ES-I3 (cell line): ENCODE measurements at regions not wholly inside any gene's neighbourhood (a gene's known extent, or its start where the extent isn't known, plus 50 kb on each side); places are given as distances from the start of the nearest gene placed in this dataset.

Experiments
- H3K36me3 ChIP-seq: 2 replicates; pipeline ENCODE4 v1.6.1; 2013; ENCODE audit warnings: mild to moderate bottlenecking, low read length, control low read depth, moderate library complexity; ENCODE audit not compliant: insufficient read depth
- H3K4me1 ChIP-seq: 2 replicates; pipeline ENCODE4 v1.6.1; 2013; ENCODE audit warnings: mild to moderate bottlenecking, control low read depth, low read length; ENCODE audit not compliant: insufficient read depth
- H3K9ac ChIP-seq: 2 replicates; pipeline ENCODE4 v1.6.1; 2013; ENCODE audit warnings: low read depth, mild to moderate bottlenecking, low read length, moderate library complexity
- H3K9me3 ChIP-seq: 2 replicates; pipeline ENCODE4 v1.6.1; 2013; ENCODE audit warnings: mild to moderate bottlenecking, low read length, moderate library complexity; ENCODE audit not compliant: control insufficient read depth, insufficient read depth

GRCh38 chr14:99001241-99001640 is 270.8 kb downstream of the BCL11B start:
- H3K4me1 ChIP-seq, result no peaks in the 10 kb centered on the region
- H3K9me3 ChIP-seq, result no peaks in the 10 kb centered on the region
- H3K9ac ChIP-seq, result no peak overlapping the region
- H3K36me3 ChIP-seq, result no peaks in the 10 kb centered on the region

GRCh38 chr14:99003646-99004045 is 268.4 kb downstream of the BCL11B start:
- Histone ChIP-seq H3K9me3 (no peaks in the 10 kb centered on the region), H3K36me3 (no peaks in the 10 kb centered on the region), H3K4me1 (no peaks in the 10 kb centered on the region), H3K9ac (no peak overlapping the region)

GRCh38 chr14:99004112-99004511 is 267.9 kb downstream of the BCL11B start:
- Histone ChIP-seq H3K36me3 (no peaks in the 10 kb centered on the region), H3K4me1 (no peaks in the 10 kb centered on the region), H3K9ac (no peak overlapping the region), H3K9me3 (no peaks in the 10 kb centered on the region)

- H3K9me3 ChIP-seq, result no peaks in the 10 kb centered on the region
- no peaks in the 10 kb centered on the region for H3K36me3 ChIP-seq
- no peak overlapping the region for H3K9ac ChIP-seq
- H3K4me1 ChIP-seq, result no peaks in the 10 kb centered on the region
These were observed 265.7 kb downstream of the BCL11B start for GRCh38 chr14:99006276-99006675.

GRCh38 chr14:99007795-99008194 is 264.2 kb downstream of the BCL11B start:
- Histone ChIP-seq H3K9me3 (no peaks in the 10 kb centered on the region), H3K36me3 (no peaks in the 10 kb centered on the region), H3K4me1 (no peaks in the 10 kb centered on the region), H3K9ac (no peak overlapping the region)

GRCh38 chr14:99009871-99010270 is 262.1 kb downstream of the BCL11B start:
- Histone ChIP-seq H3K9ac (no peak overlapping the region), H3K4me1 (no peaks in the 10 kb centered on the region), H3K36me3 (no peaks in the 10 kb centered on the region), H3K9me3 (no peaks in the 10 kb centered on the region)

- no peaks in the 10 kb centered on the region for H3K36me3 ChIP-seq
- H3K9ac ChIP-seq, result no peak overlapping the region
- no peaks in the 10 kb centered on the region for H3K4me1 ChIP-seq
- H3K9me3 ChIP-seq, result no peaks in the 10 kb centered on the region
These were observed 260.6 kb downstream of the BCL11B start for GRCh38 chr14:99011385-99011784.

- no peaks in the 10 kb centered on the region for H3K4me1 ChIP-seq
- no peaks in the 10 kb centered on the region for H3K9me3 ChIP-seq
- H3K36me3 ChIP-seq, result no peaks in the 10 kb centered on the region
- H3K9ac ChIP-seq, result no peak overlapping the region
These were observed 259.3 kb downstream of the BCL11B start for GRCh38 chr14:99012703-99013102.

GRCh38 chr14:99015833-99016232 is 256.2 kb downstream of the BCL11B start:
- no peaks in the 10 kb centered on the region for H3K4me1 ChIP-seq
- H3K36me3 ChIP-seq, result no peaks in the 10 kb centered on the region
- H3K9me3 ChIP-seq, result no peaks in the 10 kb centered on the region
- H3K9ac ChIP-seq, result no peak overlapping the region

GRCh38 chr14:99023371-99023770 is 248.6 kb downstream of the BCL11B start:
- Histone ChIP-seq H3K9ac (no peak overlapping the region), H3K36me3 (no peaks in the 10 kb centered on the region; the same call in 1 of the 2 replicates), H3K4me1 (no peaks in the 10 kb centered on the region), H3K9me3 (no peaks in the 10 kb centered on the region; the same call in 1 of the 2 replicates)

- H3K9me3 ChIP-seq, result no peaks in the 10 kb centered on the region; the same call in 1 of the 2 replicates
- no peaks in the 10 kb centered on the region; the same call in 1 of the 2 replicates for H3K36me3 ChIP-seq
- no peaks in the 10 kb centered on the region for H3K4me1 ChIP-seq
- H3K9ac ChIP-seq, result no peak overlapping the region
These were observed 247.1 kb downstream of the BCL11B start for GRCh38 chr14:99024926-99025325.

- no peaks in the 10 kb centered on the region; the same call in 1 of the 2 replicates for H3K36me3 ChIP-seq
- H3K4me1 ChIP-seq, result no peaks in the 10 kb centered on the region
- no peak overlapping the region for H3K9ac ChIP-seq
- no peaks in the 10 kb centered on the region; the same call in 1 of the 2 replicates for H3K9me3 ChIP-seq
These were observed 246.6 kb downstream of the BCL11B start for GRCh38 chr14:99025418-99025817.

GRCh38 chr14:99026471-99026870 is 245.5 kb downstream of the BCL11B start:
- Histone ChIP-seq H3K9ac (no peak overlapping the region), H3K4me1 (no peaks in the 10 kb centered on the region), H3K36me3 (no peaks in the 10 kb centered on the region; the same call in 1 of the 2 replicates), H3K9me3 (no peaks in the 10 kb centered on the region; the same call in 1 of the 2 replicates)

GRCh38 chr14:99028041-99028440 is 244.0 kb downstream of the BCL11B start:
- Histone ChIP-seq H3K9me3 (no peaks in the 10 kb centered on the region; the same call in 1 of the 2 replicates), H3K9ac (no peak overlapping the region), H3K4me1 (no peaks in the 10 kb centered on the region), H3K36me3 (no peaks in the 10 kb centered on the region; the same call in 1 of the 2 replicates)

GRCh38 chr14:99028521-99028920 is 243.5 kb downstream of the BCL11B start:
- no peaks in the 10 kb centered on the region; the same call in 1 of the 2 replicates for H3K9me3 ChIP-seq
- H3K4me1 ChIP-seq, result no peaks in the 10 kb centered on the region
- no peak overlapping the region for H3K9ac ChIP-seq
- no peaks in the 10 kb centered on the region; the same call in 1 of the 2 replicates for H3K36me3 ChIP-seq
